Activated B cell treated with CpG ODN at 0.5 μM for 24 hours (primary cell): ENCODE measurements at regions not wholly inside any gene's neighbourhood (a gene's known extent, or its start where the extent isn't known, plus 50 kb on each side); places are given as distances from the start of the nearest gene placed in this dataset.

Experiments
- ATAC-seq: fragments of 200-7000 bp; cut with Tn5 transposase; one replicate; pipeline ENCODE4 v1.10.0; 2021; ENCODE audit warnings: low read depth, mild to moderate bottlenecking, moderate library complexity
- CTCF ChIA-PET: fragments of 350-600 bp; sonication (Branson Sonifier 250); formaldehyde crosslinking; loops from one replicate; lab custom pipeline; 2021; ENCODE audit warnings: antibody characterized with exemption; lab: Charles Lee
- POLR2A ChIA-PET: fragments of 350-600 bp; sonication (Branson Sonifier 250); formaldehyde crosslinking; loops from one replicate; lab custom pipeline; 2021; ENCODE audit warnings: antibody characterized with exemption; lab: Charles Lee
- DNase-seq: peaks from one replicate; pipeline ENCODE4 v3.0.0; 2022
- H3K27ac Mint-ChIP-seq: one replicate; pipeline ENCODE4 v1.8.0; 2020; ENCODE audit warnings: mixed read lengths
- H3K27me3 Mint-ChIP-seq: one replicate; pipeline ENCODE4 v1.8.0; 2021; ENCODE audit warnings: mixed read lengths
- H3K36me3 Mint-ChIP-seq: one replicate; pipeline ENCODE4 v1.8.0; 2021; ENCODE audit warnings: low read depth, mixed read lengths
- H3K4me1 Mint-ChIP-seq: one replicate; pipeline ENCODE4 v1.8.0; 2021; ENCODE audit warnings: mixed read lengths
- H3K4me3 Mint-ChIP-seq: one replicate; pipeline ENCODE4 v1.8.0; 2020; ENCODE audit warnings: mild to moderate bottlenecking, mixed read lengths
- H3K9me3 Mint-ChIP-seq: one replicate; pipeline ENCODE4 v1.8.0; 2020; ENCODE audit warnings: mixed read lengths
- CTCF ChIP-seq: fragments of 200-600 bp; IDR thresholded peaks from one replicate; pipeline ENCODE4 v1.8.0; 2022; ENCODE audit warnings: antibody characterized with exemption, mild to moderate bottlenecking
- intact Hi-C: fragments of 100-400 bp; cut with micrococcal nuclease; formaldehyde crosslinking; loops from one replicate; pipeline ENCODE4 v1.15.1; 2024

DNA sequence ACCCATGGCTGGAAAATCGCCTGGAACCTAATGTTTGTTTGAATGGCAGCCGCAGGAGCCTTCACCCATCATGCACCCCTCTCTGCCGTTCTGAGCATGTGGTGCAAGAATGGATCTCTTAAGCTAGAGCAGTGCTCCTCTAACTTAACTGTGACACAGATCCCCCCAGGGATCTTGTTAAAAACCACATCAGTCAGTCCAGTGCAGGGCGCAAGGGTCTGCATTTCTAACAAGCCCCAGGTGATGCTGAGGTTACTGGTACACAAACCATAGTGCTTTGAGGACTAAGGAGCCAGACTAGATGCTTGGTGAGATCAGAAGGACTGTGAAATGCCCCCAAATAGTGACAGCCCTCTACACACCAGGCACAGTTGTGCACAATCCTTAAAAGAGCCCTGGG lies 87.1 kb upstream of the KCTD1 start:
- peaks cover 4% of the 10 kb centered on the region for H3K27me3 Mint-ChIP-seq
- H3K27ac Mint-ChIP-seq: no peak overlapping the region
- ATAC-seq: no peak
- no peaks in the 10 kb centered on the region for H3K36me3 Mint-ChIP-seq
- no peaks in the 10 kb centered on the region for H3K9me3 Mint-ChIP-seq
- CTCF ChIA-PET: no interaction called here
- no peak for TF ChIP-seq CTCF
- H3K4me3 Mint-ChIP-seq: no peak overlapping the region
- no peak for DNase-seq
- intact Hi-C loops: no loop called here
- POLR2A ChIA-PET: no interaction called here
- H3K4me1 Mint-ChIP-seq: no peaks in the 10 kb centered on the region

DNA sequence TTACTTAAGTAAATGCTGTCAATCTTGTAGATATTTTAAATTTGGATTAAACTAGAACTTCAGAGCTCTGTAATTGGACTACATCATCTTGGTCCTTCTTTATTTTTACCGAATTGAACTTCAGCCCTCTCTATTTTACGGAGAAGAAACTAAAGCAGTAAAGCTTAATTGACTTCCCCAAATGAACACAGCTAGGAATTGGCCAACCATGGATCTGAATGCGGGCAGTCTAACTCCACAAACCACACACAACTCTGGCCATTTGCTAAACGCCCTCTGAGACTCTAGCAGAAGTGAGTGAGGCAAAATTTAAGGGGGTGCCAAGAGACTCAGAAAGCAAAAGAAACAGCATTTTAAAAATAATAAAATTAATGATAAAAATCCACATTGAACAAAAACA lies 86.3 kb upstream of the KCTD1 start:
- no peak overlapping the region for H3K27ac Mint-ChIP-seq
- intact Hi-C loops: no loop called here
- H3K36me3 Mint-ChIP-seq: no peaks in the 10 kb centered on the region
- no peak overlapping the region for H3K4me3 Mint-ChIP-seq
- H3K27me3 Mint-ChIP-seq: peaks cover 4% of the 10 kb centered on the region
- CTCF ChIA-PET: no interaction called here
- no peaks in the 10 kb centered on the region for H3K4me1 Mint-ChIP-seq
- no peak for ATAC-seq
- POLR2A ChIA-PET: interaction anchor here (0.6 kb wide), 1 partner anchor 447 kb away, joined by 5 read pairs; no protein-coding TSS in a partner anchor
- DNase-seq: no peak
- H3K9me3 Mint-ChIP-seq: no peaks in the 10 kb centered on the region
- no peak for TF ChIP-seq CTCF

- peaks cover 7% of the 10 kb centered on the region for H3K9me3 Mint-ChIP-seq
- H3K27ac Mint-ChIP-seq: no peak overlapping the region
- POLR2A ChIA-PET: no interaction called here
- H3K27me3 Mint-ChIP-seq: peaks cover 12% of the 10 kb centered on the region
- intact Hi-C loops: no loop called here
- no peaks in the 10 kb centered on the region for H3K4me1 Mint-ChIP-seq
- CTCF ChIA-PET: no interaction called here
- H3K4me3 Mint-ChIP-seq: no peak overlapping the region
- no peak for DNase-seq
- TF ChIP-seq CTCF: no peak
- H3K36me3 Mint-ChIP-seq: no peaks in the 10 kb centered on the region
- ATAC-seq: no peak
These were observed 82.8 kb upstream of the KCTD1 start for GRCh38 chr18:26631135-26631534.

- Mint-ChIP-seq H3K4me3 (no peak overlapping the region), H3K27ac (no peak overlapping the region), H3K36me3 (no peaks in the 10 kb centered on the region), H3K4me1 (no peaks in the 10 kb centered on the region), H3K27me3 (peaks cover 12% of the 10 kb centered on the region), H3K9me3 (peaks cover 9% of the 10 kb centered on the region)
- intact Hi-C loops: no loop called here
- CTCF ChIA-PET: no interaction called here
- ATAC-seq (no peak), DNase-seq (no peak)
- POLR2A ChIA-PET: no interaction called here
- no peak for TF ChIP-seq CTCF
These were observed 82.2 kb upstream of the KCTD1 start for GRCh38 chr18:26630596-26630995.

GRCh38 chr18:26628017-26628416 lies 79.7 kb upstream of the KCTD1 start:
- peaks cover 24% of the 10 kb centered on the region for H3K9me3 Mint-ChIP-seq
- POLR2A ChIA-PET: no interaction called here
- H3K4me1 Mint-ChIP-seq: no peaks in the 10 kb centered on the region
- H3K36me3 Mint-ChIP-seq: no peaks in the 10 kb centered on the region
- no peak overlapping the region for H3K27ac Mint-ChIP-seq
- H3K27me3 Mint-ChIP-seq: peaks cover 12% of the 10 kb centered on the region
- DNase-seq: no peak
- no peak overlapping the region for H3K4me3 Mint-ChIP-seq
- ATAC-seq: no peak
- CTCF ChIA-PET: no interaction called here
- intact Hi-C loops: no loop called here
- TF ChIP-seq CTCF: no peak
